ENCODE measurements at regions not wholly inside any gene's neighbourhood (a gene's known extent, or its start where the extent isn't known, plus 50 kb on each side); places are given as distances from the start of the nearest gene placed in this dataset.

DNA sequence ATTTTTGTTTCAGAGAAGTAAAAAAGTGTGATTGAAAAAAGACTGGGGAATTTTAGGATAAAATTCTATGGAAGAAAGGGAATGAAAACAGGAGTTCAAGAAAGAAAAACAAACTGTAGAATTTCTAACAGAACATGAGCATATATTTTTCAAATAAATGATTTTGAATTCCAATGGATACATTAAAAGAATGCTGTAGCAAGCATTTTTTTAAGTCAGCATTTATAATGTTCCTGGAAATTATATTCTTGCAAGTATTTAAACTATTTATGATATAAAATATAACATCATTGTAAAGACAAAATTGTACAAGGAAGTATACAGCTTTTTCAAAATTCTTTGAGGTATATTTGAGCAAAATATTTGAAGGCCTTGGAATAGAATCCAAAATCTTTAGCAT is 450.7 kb downstream of the AEBP2 start:
- TF ChIP-seq CTCF (conservative IDR thresholded peaks at IDR 0.05 in 1 of 2, IDR thresholded peaks at IDR 0.05 in 1 of 2; ENCODE audit: extremely low read depth in 1 of 2, insufficient read depth in 1 of 2, low read depth in 1 of 2, low read length in 2 of 2) (no peak), EZH2 (IDR thresholded peaks at IDR 0.05; ENCODE audit: borderline replicate concordance, low read length) (no peak)

All from mammary epithelial cell (primary cell).